ENCODE measurements at regions not wholly inside any gene's neighbourhood (a gene's known extent, or its start where the extent isn't known, plus 50 kb on each side); places are given as distances from the start of the nearest gene placed in this dataset.

- intact Hi-C loops (cut with DNase I, micrococcal nuclease), result no loop called here
- H3K27me3 Mint-ChIP-seq, result no peaks in the 10 kb centered on the region
- no peaks in the 10 kb centered on the region for H3K4me1 Mint-ChIP-seq (ENCODE audit: low read depth)
- no peak for ATAC-seq (ENCODE audit: poor library complexity)
- H3K9me3 Mint-ChIP-seq, result no peaks in the 10 kb centered on the region
- H3K36me3 Mint-ChIP-seq (ENCODE audit: low read depth), result no peaks in the 10 kb centered on the region
- Histone ChIP-seq H3K4me1 (ENCODE audit: insufficient read depth, low read length) (no peaks in the 10 kb centered on the region), H3K27me3 (ENCODE audit: control insufficient read depth in 1 of 2, insufficient read depth in 2 of 2, low read length in 2 of 2) (no peaks in the 10 kb centered on the region), H3K4me3 (ENCODE audit: low read length) (no peak overlapping the region), H3K36me3 (ENCODE audit: insufficient read depth, low read length) (no peaks in the 10 kb centered on the region), H3K27ac (ENCODE audit: low read depth in 1 of 2, low read length in 2 of 2) (no peak overlapping the region), H3K9me3 (ENCODE audit: control insufficient read depth in 1 of 2, insufficient read depth in 1 of 2, low read length in 2 of 2) (no peaks in the 10 kb centered on the region)
- ChIA-PET CTCF (no interaction called here), POLR2A (no interaction called here)
- no peak overlapping the region for H3K27ac Mint-ChIP-seq
- TF ChIP-seq CTCF (IDR thresholded peaks at IDR 0.05), result no peak
- no peak for DNase-seq
- H3K4me3 Mint-ChIP-seq, result no peak overlapping the region
Measured at GRCh38 chrX:117059848-117060247, 597.1 kb upstream of the CT83 start.

GRCh38 chrX:117053260-117053659 lies 590.5 kb upstream of the CT83 start:
- ChIA-PET CTCF (no interaction called here), POLR2A (no interaction called here)
- no peak overlapping the region for H3K4me3 ChIP-seq (ENCODE audit: low read length)
- Mint-ChIP-seq H3K9me3 (peaks cover 3% of the 10 kb centered on the region), H3K27ac (no peak overlapping the region), H3K36me3 (ENCODE audit: low read depth) (no peaks in the 10 kb centered on the region), H3K4me1 (ENCODE audit: low read depth) (no peaks in the 10 kb centered on the region), H3K4me3 (no peak overlapping the region), H3K27me3 (no peaks in the 10 kb centered on the region)
- ATAC-seq (ENCODE audit: poor library complexity), result no peak
- no peaks in the 10 kb centered on the region for H3K36me3 ChIP-seq (ENCODE audit: insufficient read depth, low read length)
- H3K27ac ChIP-seq (ENCODE audit: low read depth in 1 of 2, low read length in 2 of 2), result no peak overlapping the region
- no peaks in the 10 kb centered on the region for H3K27me3 ChIP-seq (ENCODE audit: control insufficient read depth in 1 of 2, insufficient read depth in 2 of 2, low read length in 2 of 2)
- DNase-seq, result no peak
- H3K4me1 ChIP-seq (ENCODE audit: insufficient read depth, low read length), result no peaks in the 10 kb centered on the region
- H3K9me3 ChIP-seq (ENCODE audit: control insufficient read depth in 1 of 2, insufficient read depth in 1 of 2, low read length in 2 of 2), result no peaks in the 10 kb centered on the region
- intact Hi-C loops (cut with DNase I, micrococcal nuclease), result no loop called here
- no peak for TF ChIP-seq CTCF (IDR thresholded peaks at IDR 0.05)

- DNase-seq, result no peak
- no peak for TF ChIP-seq CTCF (IDR thresholded peaks at IDR 0.05)
- Histone ChIP-seq H3K27ac (ENCODE audit: low read depth in 1 of 2, low read length in 2 of 2) (no peak overlapping the region), H3K27me3 (ENCODE audit: control insufficient read depth in 1 of 2, insufficient read depth in 2 of 2, low read length in 2 of 2) (no peaks in the 10 kb centered on the region), H3K36me3 (ENCODE audit: insufficient read depth, low read length) (no peaks in the 10 kb centered on the region), H3K4me3 (ENCODE audit: low read length) (no peak overlapping the region), H3K9me3 (ENCODE audit: control insufficient read depth in 1 of 2, insufficient read depth in 1 of 2, low read length in 2 of 2) (no peaks in the 10 kb centered on the region), H3K4me1 (ENCODE audit: insufficient read depth, low read length) (no peaks in the 10 kb centered on the region)
- no peaks in the 10 kb centered on the region for H3K4me1 Mint-ChIP-seq (ENCODE audit: low read depth)
- ChIA-PET CTCF (no interaction called here), POLR2A (no interaction called here)
- H3K27me3 Mint-ChIP-seq, result no peaks in the 10 kb centered on the region
- ATAC-seq (ENCODE audit: poor library complexity), result no peak
- H3K36me3 Mint-ChIP-seq (ENCODE audit: low read depth), result no peaks in the 10 kb centered on the region
- intact Hi-C loops (cut with DNase I, micrococcal nuclease), result no loop called here
- no peak overlapping the region for H3K4me3 Mint-ChIP-seq
- peaks cover 3% of the 10 kb centered on the region for H3K9me3 Mint-ChIP-seq
- no peak overlapping the region for H3K27ac Mint-ChIP-seq
Measured at GRCh38 chrX:117038918-117039440, 576.2 kb upstream of the CT83 start.

Data from CD4-positive, alpha-beta T cell (primary cell).